A673 (cell line): ENCODE measurements at regions not wholly inside any gene's neighbourhood (a gene's known extent, or its start where the extent isn't known, plus 50 kb on each side); places are given as distances from the start of the nearest gene placed in this dataset.

Experiments used
- BruUV-seq: library from RNA; stranded (reverse); fragments of 400-500 nt; replicated peaks from 2 replicates; lab custom pipeline; 2021; lab: Mats Ljungman, UMichigan
- CTCF ChIA-PET: fragments of 300-600 bp; sonication (Branson Sonifier 250); formaldehyde crosslinking; loops from one replicate; lab custom pipeline; 2022; ENCODE audit warnings: antibody characterized with exemption; lab: Charles Lee
- POLR2A ChIA-PET: fragments of 300-600 bp; sonication (Branson Sonifier 250); formaldehyde crosslinking; loops from one replicate; lab custom pipeline; 2022; ENCODE audit warnings: antibody characterized with exemption; ENCODE audit not compliant: low non-redundant PET; lab: Charles Lee
- DNase-seq: peaks from one replicate; pipeline ENCODE4 v3.0.0-alpha.2; 2015; ENCODE audit warnings: low spot score
- H3K27ac ChIP-seq: fragments of 200-600 bp; sonication (generic); 2 replicates; pipeline ENCODE4 v1.5.1; 2016; ENCODE audit warnings: mixed run types, low read depth, mild to moderate bottlenecking, mixed read lengths, antibody characterized with exemption, low read length; ENCODE audit not compliant: poor library complexity, severe bottlenecking
- H3K27me3 ChIP-seq: fragments of 200-600 bp; sonication (generic); replicated peaks from 2 replicates; pipeline ENCODE4 v1.6.1; 2017; ENCODE audit warnings: mixed run types, low read depth, mild to moderate bottlenecking, mixed read lengths, antibody characterized with exemption, low read length; ENCODE audit not compliant: insufficient read depth, poor library complexity
- H3K36me3 ChIP-seq: fragments of 200-600 bp; sonication (generic); 2 replicates; pipeline ENCODE4 v1.6.1; 2016; ENCODE audit warnings: mixed run types, mild to moderate bottlenecking, mixed read lengths, antibody characterized with exemption, low read length; ENCODE audit not compliant: insufficient read depth, poor library complexity, severe bottlenecking
- H3K4me1 ChIP-seq: fragments of 200-600 bp; sonication (generic); 2 replicates; pipeline ENCODE4 v1.6.1; 2017; ENCODE audit warnings: mixed run types, mild to moderate bottlenecking, mixed read lengths, antibody characterized with exemption, low read length; ENCODE audit not compliant: insufficient read depth, poor library complexity, severe bottlenecking
- H3K4me3 ChIP-seq: fragments of 200-600 bp; sonication (generic); 2 replicates; pipeline ENCODE4 v1.5.1; 2016; ENCODE audit warnings: low read depth, mixed run types, mild to moderate bottlenecking, mixed read lengths, low read length; ENCODE audit not compliant: poor library complexity, severe bottlenecking
- H3K9me3 ChIP-seq: fragments of 200-600 bp; sonication (generic); 2 replicates; pipeline ENCODE4 v1.6.1; 2016; ENCODE audit warnings: mixed run types, low read depth, mild to moderate bottlenecking, mixed read lengths, antibody characterized with exemption, low read length; ENCODE audit not compliant: poor library complexity, severe bottlenecking
- CTCF ChIP-seq: fragments of 300-800, 200-600 bp; sonication (generic); conservative IDR thresholded peaks from 2 replicates; pipeline ENCODE4 v1.5.1; 2017; ENCODE audit warnings: low read depth, mild to moderate bottlenecking, antibody characterized with exemption, low read length, moderate library complexity, mixed read lengths
- EZH2 ChIP-seq: fragments of 200-600 bp; sonication (generic); IDR thresholded peaks from 2 replicates; pipeline ENCODE4 v1.6.1; 2017; ENCODE audit warnings: borderline replicate concordance, low read depth, mild to moderate bottlenecking, mixed read lengths, antibody characterized with exemption, low read length; ENCODE audit not compliant: poor library complexity, severe bottlenecking
- intact Hi-C: fragments of 100-400 bp; cut with micrococcal nuclease; formaldehyde crosslinking; loops from one replicate; pipeline ENCODE4 v1.10.0; 2022; ENCODE audit not compliant: unreplicated experiment

DNA sequence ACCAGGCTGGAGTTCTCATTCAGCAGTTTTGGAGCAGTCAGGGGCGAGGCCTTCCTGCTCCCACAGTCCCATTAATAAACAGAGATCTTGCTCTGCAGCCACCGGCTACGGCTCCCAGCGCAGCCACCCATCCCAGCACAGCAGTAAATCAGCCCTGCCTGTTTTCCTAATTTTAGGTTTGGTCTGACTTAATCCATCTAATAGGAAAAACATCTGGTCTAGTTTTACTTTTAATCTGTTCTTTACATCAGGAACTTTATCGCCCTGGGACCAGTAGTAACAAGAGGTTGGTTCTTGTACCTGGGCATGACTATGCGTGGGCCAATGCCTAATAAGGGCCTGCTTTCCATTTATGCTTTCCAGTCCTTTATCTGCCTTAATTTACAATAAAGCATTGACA is 264.0 kb upstream of the DPH6 start:
- no peaks in the 10 kb centered on the region for H3K27me3 ChIP-seq
- BruUV-seq = no TSS peak
- TF ChIP-seq EZH2 = no peak
- no peak for TF ChIP-seq CTCF
- intact Hi-C loops = no loop called here
- ChIA-PET POLR2A (no interaction called here), CTCF (no interaction called here)
- H3K9me3 ChIP-seq = no peaks in the 10 kb centered on the region
- no peaks in the 10 kb centered on the region for H3K36me3 ChIP-seq
- DNase-seq = no peak
- H3K27ac ChIP-seq = no peak overlapping the region
- no peaks in the 10 kb centered on the region for H3K4me1 ChIP-seq
- H3K4me3 ChIP-seq = no peak overlapping the region

DNA sequence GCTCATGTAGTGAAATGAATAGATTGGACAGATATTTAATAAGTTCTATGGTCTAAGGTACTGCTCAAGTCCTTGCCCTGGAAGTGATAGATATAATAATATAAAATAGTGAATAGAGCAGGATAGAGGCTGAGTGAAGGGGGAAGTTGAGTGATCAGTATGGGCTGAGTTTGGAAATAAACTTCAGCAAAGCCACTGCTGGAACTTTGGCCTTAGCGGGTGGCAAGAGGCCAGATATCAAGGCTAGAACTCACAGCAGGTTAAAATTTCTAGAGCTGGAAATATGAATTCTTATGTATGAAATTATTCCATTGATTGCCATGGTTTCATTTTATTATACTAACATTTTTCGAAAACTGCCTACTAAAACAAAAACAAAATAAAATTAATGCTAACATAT is 267.6 kb upstream of the DPH6 start:
- Histone ChIP-seq H3K4me3 (no peak overlapping the region), H3K27ac (no peak overlapping the region), H3K4me1 (no peaks in the 10 kb centered on the region), H3K9me3 (no peaks in the 10 kb centered on the region), H3K36me3 (no peaks in the 10 kb centered on the region), H3K27me3 (no peaks in the 10 kb centered on the region)
- intact Hi-C loops = no loop called here
- CTCF ChIA-PET = no interaction called here
- TF ChIP-seq CTCF = no peak
- no peak for TF ChIP-seq EZH2
- BruUV-seq = no TSS peak
- POLR2A ChIA-PET = no interaction called here
- no peak for DNase-seq

DNA sequence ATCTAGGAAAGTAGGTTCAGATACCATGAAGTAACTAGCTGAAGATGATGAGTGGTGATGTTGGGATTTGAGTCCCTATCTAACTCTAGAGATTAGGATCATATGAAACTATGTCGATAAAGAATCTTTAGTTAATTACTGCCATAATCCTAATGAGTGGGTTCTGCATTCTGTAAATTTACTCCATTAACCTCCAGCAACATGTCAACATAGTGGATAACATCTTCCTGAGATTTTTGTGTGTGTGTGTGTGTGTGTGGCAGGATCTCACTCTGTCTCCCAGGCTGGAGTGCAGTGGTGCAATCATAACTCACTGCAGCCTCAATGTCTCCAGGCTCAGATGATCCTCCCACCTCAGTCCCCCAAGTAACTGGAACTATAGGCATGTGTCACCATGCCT is 272.9 kb upstream of the DPH6 start:
- Histone ChIP-seq H3K9me3 (no peaks in the 10 kb centered on the region), H3K4me3 (no peak overlapping the region), H3K27ac (no peak overlapping the region), H3K36me3 (no peaks in the 10 kb centered on the region), H3K27me3 (no peaks in the 10 kb centered on the region), H3K4me1 (no peaks in the 10 kb centered on the region)
- DNase-seq = no peak
- no TSS peak for BruUV-seq
- intact Hi-C loops = no loop called here
- TF ChIP-seq EZH2 (no peak), CTCF (no peak)
- ChIA-PET CTCF (no interaction called here), POLR2A (no interaction called here)
